ENCODE measurements at regions not wholly inside any gene's neighbourhood (a gene's known extent, or its start where the extent isn't known, plus 50 kb on each side); places are given as distances from the start of the nearest gene placed in this dataset.

DNA sequence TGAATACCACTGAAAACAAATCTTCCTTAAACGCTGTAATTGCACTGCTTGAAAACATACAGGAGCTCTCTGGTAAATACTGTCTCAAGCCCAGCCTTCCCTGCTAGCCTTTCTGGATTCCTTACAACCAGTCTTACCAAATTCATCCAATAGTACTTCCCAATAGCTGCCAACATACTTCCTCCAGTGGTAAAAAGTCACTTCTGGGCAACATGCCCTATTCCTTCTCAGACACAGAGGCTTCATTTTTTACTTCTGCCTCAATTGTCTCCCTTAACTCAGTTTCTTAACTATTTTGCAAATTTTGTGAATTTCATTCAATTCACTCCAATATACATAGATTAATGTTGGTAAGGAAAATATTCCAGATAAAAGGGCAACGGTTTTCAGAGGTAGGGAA is 166.3 kb downstream of the TBX15 start (continued):
- TF ChIP-seq, protein P1, sequence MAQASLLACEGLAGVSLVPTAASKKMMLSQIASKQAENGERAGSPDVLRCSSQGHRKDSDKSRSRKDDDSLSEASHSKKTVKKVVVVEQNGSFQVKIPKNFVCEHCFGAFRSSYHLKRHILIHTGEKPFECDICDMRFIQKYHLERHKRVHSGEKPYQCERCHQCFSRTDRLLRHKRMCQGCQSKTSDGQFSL (CRISPR knock-in tag; IDR thresholded peaks at IDR 0.05): no peak
- TF ChIP-seq, protein P2, sequence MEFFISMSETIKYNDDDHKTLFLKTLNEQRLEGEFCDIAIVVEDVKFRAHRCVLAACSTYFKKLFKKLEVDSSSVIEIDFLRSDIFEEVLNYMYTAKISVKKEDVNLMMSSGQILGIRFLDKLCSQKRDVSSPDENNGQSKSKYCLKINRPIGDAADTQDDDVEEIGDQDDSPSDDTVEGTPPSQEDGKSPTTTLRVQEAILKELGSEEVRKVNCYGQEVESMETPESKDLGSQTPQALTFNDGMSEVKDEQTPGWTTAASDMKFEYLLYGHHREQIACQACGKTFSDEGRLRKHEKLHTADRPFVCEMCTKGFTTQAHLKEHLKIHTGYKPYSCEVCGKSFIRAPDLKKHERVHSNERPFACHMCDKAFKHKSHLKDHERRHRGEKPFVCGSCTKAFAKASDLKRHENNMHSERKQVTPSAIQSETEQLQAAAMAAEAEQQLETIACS (CRISPR knock-in tag; IDR thresholded peaks at IDR 0.05): no peak
- no peak for TF ChIP-seq ZNF160 (CRISPR knock-in tag; IDR thresholded peaks at IDR 0.05)
- no peak for TF ChIP-seq NR1H2 (CRISPR knock-in tag; IDR thresholded peaks at IDR 0.05; ENCODE audit: borderline replicate concordance, low read depth)
- TF ChIP-seq, protein P3, sequence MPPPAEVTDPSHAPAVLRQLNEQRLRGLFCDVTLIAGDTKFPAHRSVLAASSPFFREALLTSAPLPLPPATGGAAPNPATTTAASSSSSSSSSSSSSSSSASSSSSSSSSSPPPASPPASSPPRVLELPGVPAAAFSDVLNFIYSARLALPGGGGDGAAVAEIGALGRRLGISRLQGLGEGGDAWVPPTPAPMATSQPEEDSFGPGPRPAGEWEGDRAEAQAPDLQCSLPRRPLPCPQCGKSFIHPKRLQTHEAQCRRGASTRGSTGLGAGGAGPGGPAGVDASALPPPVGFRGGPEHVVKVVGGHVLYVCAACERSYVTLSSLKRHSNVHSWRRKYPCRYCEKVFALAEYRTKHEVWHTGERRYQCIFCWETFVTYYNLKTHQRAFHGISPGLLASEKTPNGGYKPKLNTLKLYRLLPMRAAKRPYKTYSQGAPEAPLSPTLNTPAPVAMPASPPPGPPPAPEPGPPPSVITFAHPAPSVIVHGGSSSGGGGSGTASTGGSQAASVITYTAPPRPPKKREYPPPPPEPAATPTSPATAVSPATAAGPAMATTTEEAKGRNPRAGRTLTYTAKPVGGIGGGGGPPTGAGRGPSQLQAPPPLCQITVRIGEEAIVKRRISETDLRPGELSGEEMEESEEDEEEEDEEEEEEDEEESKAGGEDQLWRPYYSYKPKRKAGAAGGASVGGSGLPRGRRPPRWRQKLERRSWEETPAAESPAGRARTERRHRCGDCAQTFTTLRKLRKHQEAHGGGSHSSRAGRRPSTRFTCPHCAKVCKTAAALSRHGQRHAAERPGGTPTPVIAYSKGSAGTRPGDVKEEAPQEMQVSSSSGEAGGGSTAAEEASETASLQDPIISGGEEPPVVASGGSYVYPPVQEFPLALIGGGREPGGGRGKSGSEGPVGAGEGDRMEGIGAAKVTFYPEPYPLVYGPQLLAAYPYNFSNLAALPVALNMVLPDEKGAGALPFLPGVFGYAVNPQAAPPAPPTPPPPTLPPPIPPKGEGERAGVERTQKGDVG (CRISPR knock-in tag; IDR thresholded peaks at IDR 0.05; ENCODE audit: borderline replicate concordance): no peak
- TF ChIP-seq NR2F6 (IDR thresholded peaks at IDR 0.05): no peak
- TF ChIP-seq NR2F6 (CRISPR knock-in tag; IDR thresholded peaks at IDR 0.05): no peak

DNA sequence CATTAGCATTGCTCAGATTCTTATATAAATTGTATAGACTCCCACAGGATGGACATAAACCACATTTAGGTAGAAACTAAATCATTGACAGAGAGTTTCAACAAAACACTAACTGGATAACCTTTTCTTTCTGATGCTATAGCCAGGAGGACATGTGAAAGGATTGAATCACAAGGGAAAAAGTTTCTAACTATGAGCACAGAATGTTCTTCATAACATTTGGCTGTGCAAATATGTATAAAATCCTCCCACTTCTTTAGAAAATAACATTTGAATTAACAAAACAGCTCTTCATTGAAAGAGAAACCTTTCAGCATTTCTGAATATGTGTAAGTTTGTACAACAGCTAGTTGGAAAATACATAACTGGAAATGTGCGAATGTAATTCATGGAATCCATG is 167.3 kb downstream of the TBX15 start:
- CTCF ChIA-PET (ENCODE audit: low intra/inter-chr PET ratio, low total read pairs): no interaction called here
- Histone ChIP-seq H3K4me3 (replicated peaks in 1 of 3; ENCODE audit: insufficient read depth in 1 of 3, low read depth in 2 of 3, low read length in 3 of 3) (no peak overlapping the region), H3K9ac (ENCODE audit: insufficient read depth, low read depth, low read length) (no peak overlapping the region), H4K20me1 (ENCODE audit: insufficient read depth, low read length) (no peaks in the 10 kb centered on the region), H3K9me3 (ENCODE audit: low read length) (no peaks in the 10 kb centered on the region), H3K27ac (ENCODE audit: extremely low read length, insufficient read depth, low read length) (no peak overlapping the region), H3K4me1 (ENCODE audit: insufficient read depth, low read length) (no peaks in the 10 kb centered on the region), H2AFZ (ENCODE audit: low read length) (no peak overlapping the region), H3K36me3 (replicated peaks in 1 of 2; ENCODE audit: control insufficient read depth in 1 of 2, insufficient read depth in 2 of 2, low read length in 2 of 2) (no peaks in the 10 kb centered on the region), H3K79me2 (ENCODE audit: insufficient read depth, low read length) (no peaks in the 10 kb centered on the region), H3K27me3 (ENCODE audit: control insufficient read depth in 1 of 2, insufficient read depth in 2 of 2, low read length in 2 of 2) (no peaks in the 10 kb centered on the region), H3K4me2 (ENCODE audit: low read depth, low read length) (no peak overlapping the region)
- POLR2A ChIA-PET: no interaction called here
- ATAC-seq: no peak
- WGBS (ENCODE audit: low lambda C conversion rate): 93% methylated on average over 1 of the region's 1 CpG
- BruUV-seq (replicated peaks): no TSS peak
- in situ Hi-C loops (cut with HindIII; ENCODE audit: extremely low pct_ligation_motif_present, low pct_unique_long_range_greater_than_20kb): no loop called here
- intact Hi-C loops (cut with micrococcal nuclease; ENCODE audit: unreplicated experiment): loop anchor here (5.0 kb wide), 1 partner anchor 186 kb away; no protein-coding TSS in a partner anchor
- DNase-seq (ENCODE audit: low spot score): no peak
- no peak for FAIRE-seq
- TF ChIP-seq STAT5B (CRISPR knock-in tag; IDR thresholded peaks at IDR 0.05) (no peak), EEA1 (CRISPR knock-in tag; IDR thresholded peaks at IDR 0.05; ENCODE audit: borderline replicate concordance) (no peak), GATAD1 (CRISPR knock-in tag; IDR thresholded peaks at IDR 0.05) (no peak), ZFP90 (CRISPR knock-in tag; IDR thresholded peaks at IDR 0.05; ENCODE audit: borderline replicate concordance) (no peak), KLF16 (CRISPR knock-in tag; IDR thresholded peaks at IDR 0.05) (no peak), REXO4 (CRISPR knock-in tag; IDR thresholded peaks at IDR 0.05; ENCODE audit: borderline replicate concordance) (no peak), ARNT2 (CRISPR knock-in tag; IDR thresholded peaks at IDR 0.05; ENCODE audit: low read depth) (no peak), ZNF746 (CRISPR knock-in tag; IDR thresholded peaks at IDR 0.05) (no peak)
- TF ChIP-seq, protein P4, sequence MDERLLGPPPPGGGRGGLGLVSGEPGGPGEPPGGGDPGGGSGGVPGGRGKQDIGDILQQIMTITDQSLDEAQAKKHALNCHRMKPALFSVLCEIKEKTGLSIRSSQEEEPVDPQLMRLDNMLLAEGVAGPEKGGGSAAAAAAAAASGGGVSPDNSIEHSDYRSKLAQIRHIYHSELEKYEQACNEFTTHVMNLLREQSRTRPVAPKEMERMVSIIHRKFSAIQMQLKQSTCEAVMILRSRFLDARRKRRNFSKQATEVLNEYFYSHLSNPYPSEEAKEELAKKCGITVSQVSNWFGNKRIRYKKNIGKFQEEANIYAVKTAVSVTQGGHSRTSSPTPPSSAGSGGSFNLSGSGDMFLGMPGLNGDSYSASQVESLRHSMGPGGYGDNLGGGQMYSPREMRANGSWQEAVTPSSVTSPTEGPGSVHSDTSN (CRISPR knock-in tag; IDR thresholded peaks at IDR 0.05): no peak
- TF ChIP-seq, protein P5, sequence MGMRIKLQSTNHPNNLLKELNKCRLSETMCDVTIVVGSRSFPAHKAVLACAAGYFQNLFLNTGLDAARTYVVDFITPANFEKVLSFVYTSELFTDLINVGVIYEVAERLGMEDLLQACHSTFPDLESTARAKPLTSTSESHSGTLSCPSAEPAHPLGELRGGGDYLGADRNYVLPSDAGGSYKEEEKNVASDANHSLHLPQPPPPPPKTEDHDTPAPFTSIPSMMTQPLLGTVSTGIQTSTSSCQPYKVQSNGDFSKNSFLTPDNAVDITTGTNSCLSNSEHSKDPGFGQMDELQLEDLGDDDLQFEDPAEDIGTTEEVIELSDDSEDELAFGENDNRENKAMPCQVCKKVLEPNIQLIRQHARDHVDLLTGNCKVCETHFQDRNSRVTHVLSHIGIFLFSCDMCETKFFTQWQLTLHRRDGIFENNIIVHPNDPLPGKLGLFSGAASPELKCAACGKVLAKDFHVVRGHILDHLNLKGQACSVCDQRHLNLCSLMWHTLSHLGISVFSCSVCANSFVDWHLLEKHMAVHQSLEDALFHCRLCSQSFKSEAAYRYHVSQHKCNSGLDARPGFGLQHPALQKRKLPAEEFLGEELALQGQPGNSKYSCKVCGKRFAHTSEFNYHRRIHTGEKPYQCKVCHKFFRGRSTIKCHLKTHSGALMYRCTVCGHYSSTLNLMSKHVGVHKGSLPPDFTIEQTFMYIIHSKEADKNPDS (CRISPR knock-in tag; IDR thresholded peaks at IDR 0.05): no peak
